Omental fat pad (tissue), 3 donors: ENCODE measurements at regions not wholly inside any gene's neighbourhood (a gene's known extent, or its start where the extent isn't known, plus 50 kb on each side); places are given as distances from the start of the nearest gene placed in this dataset.
"Not testable (repeated sequence)": the region's sequence is repeated elsewhere in the genome, so short reads cannot be mapped to it uniquely, and the experiment has no call there.

ENCODE experiments used
- ATAC-seq: fragments of 150-250 bp; one replicate; pipeline ENCODE4 v1.9.1; 2016; ENCODE audit warnings: mild to moderate bottlenecking, moderate library complexity; ENCODE audit not compliant: low FRiP score
- DNase-seq: peaks from one replicate; pipeline ENCODE4 v3.0.0-alpha.2; 2019; ENCODE audit warnings: low spot score
- TF ChIP-seq, protein P1 (sequence below), 3 donors: fragments of 450-650 bp; IDR thresholded peaks; one replicate each; pipeline ENCODE4 v1.5.1; 2016 to 2017; ENCODE audit warnings: antibody characterized with exemption in 3 of 3, mild to moderate bottlenecking in 3 of 3, moderate library complexity in 2 of 3

DNA sequence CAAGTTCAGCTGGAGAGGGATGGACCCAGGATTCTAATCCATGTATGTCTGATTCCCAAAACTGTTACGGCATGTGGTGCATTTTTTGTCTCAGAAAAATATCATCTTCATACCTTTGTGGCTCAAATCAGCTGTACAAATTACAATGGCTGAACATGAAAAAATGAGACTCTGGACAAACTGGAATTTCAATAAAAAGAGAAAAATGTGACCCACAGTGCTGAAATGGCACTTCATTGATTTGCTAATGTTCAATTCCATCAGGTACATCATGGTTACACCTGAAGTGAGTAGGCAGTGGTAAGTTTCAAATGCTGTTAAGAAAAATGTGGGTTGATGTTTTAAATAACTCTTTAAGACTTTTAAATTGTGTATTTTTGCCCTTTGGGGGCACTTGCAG, 165.6 kb upstream of the CAND1 start:
- ATAC-seq, result no peak
- DNase-seq, result no peak
- TF ChIP-seq, protein P1, sequence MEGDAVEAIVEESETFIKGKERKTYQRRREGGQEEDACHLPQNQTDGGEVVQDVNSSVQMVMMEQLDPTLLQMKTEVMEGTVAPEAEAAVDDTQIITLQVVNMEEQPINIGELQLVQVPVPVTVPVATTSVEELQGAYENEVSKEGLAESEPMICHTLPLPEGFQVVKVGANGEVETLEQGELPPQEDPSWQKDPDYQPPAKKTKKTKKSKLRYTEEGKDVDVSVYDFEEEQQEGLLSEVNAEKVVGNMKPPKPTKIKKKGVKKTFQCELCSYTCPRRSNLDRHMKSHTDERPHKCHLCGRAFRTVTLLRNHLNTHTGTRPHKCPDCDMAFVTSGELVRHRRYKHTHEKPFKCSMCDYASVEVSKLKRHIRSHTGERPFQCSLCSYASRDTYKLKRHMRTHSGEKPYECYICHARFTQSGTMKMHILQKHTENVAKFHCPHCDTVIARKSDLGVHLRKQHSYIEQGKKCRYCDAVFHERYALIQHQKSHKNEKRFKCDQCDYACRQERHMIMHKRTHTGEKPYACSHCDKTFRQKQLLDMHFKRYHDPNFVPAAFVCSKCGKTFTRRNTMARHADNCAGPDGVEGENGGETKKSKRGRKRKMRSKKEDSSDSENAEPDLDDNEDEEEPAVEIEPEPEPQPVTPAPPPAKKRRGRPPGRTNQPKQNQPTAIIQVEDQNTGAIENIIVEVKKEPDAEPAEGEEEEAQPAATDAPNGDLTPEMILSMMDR (IDR thresholded peaks at IDR 0.05), result no peak

DNA sequence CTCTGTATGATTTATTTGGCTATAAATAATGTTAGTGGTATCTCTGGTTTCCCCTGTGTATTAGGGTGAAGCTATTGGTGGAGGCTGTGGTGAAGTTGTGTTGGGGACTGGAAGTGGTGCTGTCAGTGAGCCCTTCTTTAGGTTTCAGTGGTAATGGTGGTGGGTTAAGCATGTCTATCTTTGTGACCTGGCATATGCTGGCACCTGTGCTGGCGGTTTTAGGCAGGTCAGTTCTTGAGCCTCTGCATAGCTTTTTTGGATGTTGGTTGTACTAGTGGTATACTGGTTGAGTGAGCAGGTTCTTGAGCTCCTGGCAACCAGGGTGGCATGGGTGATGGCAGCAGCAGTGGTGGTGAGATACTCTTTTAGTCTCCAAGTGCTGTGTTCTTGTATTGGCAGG, 161.9 kb upstream of the CAND1 start:
- TF ChIP-seq, protein P1 (IDR thresholded peaks at IDR 0.05), result no peak
- DNase-seq (no peak), ATAC-seq (no peak)

DNA sequence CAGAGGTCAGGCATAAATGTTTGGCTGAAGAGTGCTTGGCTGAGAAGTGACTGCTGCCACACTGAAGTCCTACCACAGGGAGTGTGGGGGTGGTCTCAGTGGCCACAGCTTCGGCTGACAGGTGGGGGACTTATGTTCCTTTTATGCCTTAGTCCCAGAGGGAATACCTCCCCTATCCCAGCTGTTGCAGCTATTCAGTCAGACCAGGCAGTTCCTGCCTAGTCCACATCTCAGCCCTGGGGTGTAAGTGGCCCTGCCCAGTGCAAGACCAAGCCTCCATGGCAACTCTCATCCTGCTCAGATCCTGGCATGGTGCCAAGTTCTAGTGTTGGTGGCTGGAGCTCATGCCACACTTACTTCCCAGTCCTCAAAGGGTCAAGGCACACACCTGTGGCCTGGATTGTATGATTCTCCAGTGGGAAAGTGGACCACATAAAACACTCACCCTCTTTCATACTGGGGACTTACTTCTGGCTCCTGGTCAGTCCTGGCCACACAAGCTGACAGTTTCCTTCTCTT, 161.3 kb upstream of the CAND1 start:
- no peak for ATAC-seq
- TF ChIP-seq, protein P1 (IDR thresholded peaks at IDR 0.05), result no peak

DNA sequence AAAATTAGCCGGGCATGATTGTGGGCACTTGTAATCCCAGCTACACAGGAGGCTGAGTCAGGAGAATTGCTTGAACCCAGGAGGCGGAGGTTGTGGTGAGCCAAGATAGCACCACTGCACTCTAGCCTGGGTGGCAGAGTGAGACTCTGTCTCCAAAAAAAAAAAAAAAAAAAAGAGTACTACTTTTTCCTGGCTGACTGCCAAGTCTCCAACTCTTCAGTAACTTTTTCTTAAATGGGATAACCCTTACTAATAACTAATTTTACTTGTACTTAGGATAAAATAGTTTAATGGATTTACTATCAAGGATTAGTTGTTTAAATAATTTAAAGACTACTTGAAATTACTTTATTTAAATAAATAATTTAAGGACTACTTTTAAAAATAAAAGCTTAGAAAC, 158.8 kb upstream of the CAND1 start:
- not testable (repeated sequence) for ATAC-seq, DNase-seq

More for the DNA sequence above, 161.3 kb upstream of the CAND1 start:
- DNase-seq, result no peak

DNA sequence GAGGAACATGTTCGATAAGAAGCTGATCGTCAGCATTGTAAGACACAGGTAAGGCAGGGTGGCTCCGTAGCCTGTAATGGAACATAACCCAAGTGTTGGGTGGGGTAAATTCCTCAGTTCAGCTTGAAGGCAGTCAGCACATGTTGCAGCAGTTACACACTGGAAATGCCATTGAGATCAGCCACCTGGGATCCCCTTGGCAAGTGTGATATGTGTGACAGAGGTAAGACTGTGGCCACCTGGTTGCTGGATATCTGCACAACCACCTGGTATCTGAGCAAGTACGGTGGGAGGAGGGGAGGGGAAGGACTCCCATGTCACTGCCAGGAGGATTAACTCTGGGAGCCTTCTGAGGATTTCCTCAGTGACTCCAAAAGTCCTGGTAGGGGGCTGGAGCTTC, 158.0 kb upstream of the CAND1 start:
- ATAC-seq, result no peak
- TF ChIP-seq, protein P1 (IDR thresholded peaks at IDR 0.05), result no peak
- DNase-seq, result no peak

DNA sequence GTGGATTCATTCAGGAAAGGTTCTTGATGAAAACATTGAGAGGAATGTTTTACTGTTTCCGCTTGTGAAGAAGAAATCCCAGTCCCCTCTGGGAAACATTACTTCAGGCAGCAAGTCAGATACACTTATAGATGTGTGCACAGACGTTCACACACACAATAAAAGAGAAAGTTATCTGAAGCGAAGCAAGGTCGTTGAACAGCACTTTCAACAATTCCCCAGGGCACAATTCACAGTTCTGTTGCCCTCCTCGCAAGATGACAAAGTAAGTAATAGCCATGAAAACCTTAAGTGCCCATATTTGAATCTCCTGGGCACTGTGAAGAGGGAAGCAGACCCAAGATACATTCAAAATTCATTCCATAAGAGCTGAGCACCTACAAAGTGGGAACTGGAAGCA, 156.6 kb upstream of the CAND1 start:
- no peak for DNase-seq
- no peak for ATAC-seq
- TF ChIP-seq, protein P1 (IDR thresholded peaks at IDR 0.05), result no peak

DNA sequence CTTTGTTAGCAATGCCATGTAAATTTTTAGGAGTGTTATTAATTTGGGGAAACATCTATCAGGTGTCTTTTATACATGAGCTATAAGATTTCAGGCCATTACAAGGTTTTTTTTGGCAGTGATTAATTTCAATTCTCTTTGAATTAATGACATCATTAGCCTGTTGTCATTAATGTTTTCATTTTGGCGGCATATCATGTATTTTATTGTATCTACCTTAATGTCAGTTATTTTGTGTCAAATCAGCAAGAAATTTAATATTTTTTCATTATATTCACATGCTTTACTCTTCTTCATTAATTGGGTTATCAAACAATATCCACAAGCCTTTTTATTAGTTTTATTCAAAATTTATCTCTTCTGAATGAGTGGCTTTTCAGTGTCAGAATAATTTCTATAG, 153.0 kb upstream of the CAND1 start:
- DNase-seq (no peak), ATAC-seq (no peak)
- TF ChIP-seq, protein P1 (IDR thresholded peaks at IDR 0.05), result no peak

DNA sequence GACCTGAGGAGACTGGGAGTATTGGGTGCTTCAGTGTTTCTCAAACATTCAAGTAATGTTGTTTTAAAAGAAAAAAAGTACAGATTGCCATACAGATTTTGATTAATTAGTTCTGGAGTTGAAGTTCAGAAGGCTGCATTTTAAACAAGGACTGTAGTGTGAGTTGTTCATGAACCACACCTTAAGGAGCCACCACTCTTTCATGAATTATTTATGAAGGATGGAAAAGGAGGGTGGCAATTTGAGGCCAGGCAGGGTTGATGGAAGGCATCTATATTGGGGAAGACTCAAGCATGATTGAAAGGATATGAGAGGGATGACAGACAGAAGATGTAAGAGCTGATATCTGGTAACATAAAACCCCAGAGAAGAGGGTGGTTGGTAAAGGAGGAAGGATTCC, 146.6 kb upstream of the CAND1 start:
- TF ChIP-seq, protein P1 (IDR thresholded peaks at IDR 0.05), result no peak
- no peak for ATAC-seq
- no peak for DNase-seq
